NCI-H2227 (cell line): ENCODE measurements at regions not wholly inside any gene's neighbourhood (a gene's known extent, or its start where the extent isn't known, plus 50 kb on each side); places are given as distances from the start of the nearest gene placed in this dataset.

Source experiments
- DNase-seq: peaks from one replicate; lab custom pipeline; 2025; ENCODE audit not compliant: unreplicated experiment; lab: John Stamatoyannopoulos, UW

- no peak for DNase-seq
These were observed 690.4 kb upstream of the CHORDC1 start for GRCh38 chr11:90913131-90913668.

- DNase-seq = no peak
These were observed 689.8 kb upstream of the CHORDC1 start for GRCh38 chr11:90912631-90913030.

GRCh38 chr11:90911192-90911591, 688.3 kb upstream of the CHORDC1 start:
- no peak for DNase-seq

- DNase-seq = no peak
These were observed 685.2 kb upstream of the CHORDC1 start for GRCh38 chr11:90908074-90908473.

GRCh38 chr11:90895850-90896249, 673.0 kb upstream of the CHORDC1 start:
- DNase-seq = no peak

GRCh38 chr11:90890347-90890746, 667.5 kb upstream of the CHORDC1 start:
- no peak for DNase-seq

GRCh38 chr11:90884181-90884580, 661.3 kb upstream of the CHORDC1 start:
- DNase-seq = no peak

GRCh38 chr11:90874986-90875385, 652.1 kb upstream of the CHORDC1 start:
- DNase-seq = no peak

- no peak for DNase-seq
These were observed 651.4 kb upstream of the CHORDC1 start for GRCh38 chr11:90874281-90874680.

- no peak for DNase-seq
These were observed 644.6 kb upstream of the CHORDC1 start for GRCh38 chr11:90867416-90867815.

- DNase-seq = no peak
These were observed 633.9 kb upstream of the CHORDC1 start for GRCh38 chr11:90856790-90857189.

- DNase-seq = no peak
These were observed 632.7 kb upstream of the CHORDC1 start for GRCh38 chr11:90855531-90855930.

- DNase-seq = no peak
These were observed 628.3 kb upstream of the CHORDC1 start for GRCh38 chr11:90851196-90851595.

GRCh38 chr11:90849312-90849711, 626.5 kb upstream of the CHORDC1 start:
- DNase-seq = no peak

GRCh38 chr11:90847268-90847886, 624.5 kb upstream of the CHORDC1 start:
- no peak for DNase-seq

GRCh38 chr11:90846628-90847027, 623.8 kb upstream of the CHORDC1 start:
- no peak for DNase-seq

GRCh38 chr11:90845799-90846198, 623.0 kb upstream of the CHORDC1 start:
- DNase-seq = no peak

- no peak for DNase-seq
These were observed 622.3 kb upstream of the CHORDC1 start for GRCh38 chr11:90845126-90845525.

- no peak for DNase-seq
These were observed 621.2 kb upstream of the CHORDC1 start for GRCh38 chr11:90844041-90844440.

- DNase-seq = no peak
These were observed 619.8 kb upstream of the CHORDC1 start for GRCh38 chr11:90842681-90843080.

GRCh38 chr11:90840071-90840470, 617.2 kb upstream of the CHORDC1 start:
- DNase-seq = no peak

- no peak for DNase-seq
These were observed 613.2 kb upstream of the CHORDC1 start for GRCh38 chr11:90836031-90836430.

- DNase-seq = no peak
These were observed 600.6 kb upstream of the CHORDC1 start for GRCh38 chr11:90823446-90823845.
